ENCODE measurements at regions not wholly inside any gene's neighbourhood (a gene's known extent, or its start where the extent isn't known, plus 50 kb on each side); places are given as distances from the start of the nearest gene placed in this dataset.

- TF ChIP-seq CEBPZ (IDR thresholded peaks at IDR 0.05; ENCODE audit: low read depth, low read length) (no peak), USF2 (IDR thresholded peaks at IDR 0.05; ENCODE audit: borderline replicate concordance, low read depth, low read length) (no peak), KLF5 (IDR thresholded peaks at IDR 0.05; ENCODE audit: partially characterized antibody) (no peak), HDAC2 (IDR thresholded peaks at IDR 0.05) (no peak), CHD2 (IDR thresholded peaks at IDR 0.05; ENCODE audit: borderline replicate concordance, low read depth, low read length) (no peak), KDM1A (IDR thresholded peaks at IDR 0.05; ENCODE audit: borderline replicate concordance) (no peak), FOXK2 (IDR thresholded peaks at IDR 0.05) (no peak), HCFC1 (IDR thresholded peaks at IDR 0.05; ENCODE audit: low read length) (no peak), ZBTB40 (IDR thresholded peaks at IDR 0.05; ENCODE audit: borderline replicate concordance) (no peak), LARP7 (IDR thresholded peaks at IDR 0.05) (no peak), TBL1XR1 (IDR thresholded peaks at IDR 0.05; ENCODE audit: low read depth, low read length) (no peak), PKNOX1 (IDR thresholded peaks at IDR 0.05) (no peak), NKRF (conservative IDR thresholded peaks at IDR 0.05) (no peak), MLLT1 (IDR thresholded peaks at IDR 0.05) (no peak), ZNF217 (IDR thresholded peaks at IDR 0.05) (no peak), IKZF1 (conservative IDR thresholded peaks at IDR 0.05) (0 out of 2 replicates have a peak, but pooled peaks have one; percentile 32), CREB1 (IDR thresholded peaks at IDR 0.05; ENCODE audit: low read depth) (no peak), ATF7 (IDR thresholded peaks at IDR 0.05; ENCODE audit: low read depth) (peak; percentile 35; the same call in 1 of the 2 replicates), ESRRA (IDR thresholded peaks at IDR 0.05; ENCODE audit: low read length) (no peak), FOXM1 (IDR thresholded peaks at IDR 0.05; ENCODE audit: low read depth, low read length) (no peak)
Observed at GRCh38 chr6:137746264-137746663, 120.8 kb upstream of the TNFAIP3 start (continued).
